LNCAP (cell line): ENCODE measurements at regions not wholly inside any gene's neighbourhood (a gene's known extent, or its start where the extent isn't known, plus 50 kb on each side); places are given as distances from the start of the nearest gene placed in this dataset.

Experiments
- CTCF ChIP-seq: fragments of 450-650 bp; IDR thresholded peaks from 2 replicates; pipeline ENCODE4 v1.5.1; 2017; ENCODE audit warnings: mild to moderate bottlenecking

GRCh38 chr19:33890569-33890968, 93.9 kb downstream of the KCTD15 start:
- no peak for TF ChIP-seq CTCF

GRCh38 chr19:33891773-33892172, 95.1 kb downstream of the KCTD15 start:
- no peak for TF ChIP-seq CTCF

GRCh38 chr19:33894787-33895186, 98.1 kb downstream of the KCTD15 start:
- TF ChIP-seq CTCF, result no peak

GRCh38 chr19:33895366-33895765, 98.7 kb downstream of the KCTD15 start:
- TF ChIP-seq CTCF, result no peak

- TF ChIP-seq CTCF, result no peak
Observed at GRCh38 chr19:33898062-33898677, 101.5 kb downstream of the KCTD15 start.

- TF ChIP-seq CTCF, result no peak
Observed at GRCh38 chr19:33900817-33901216, 104.1 kb downstream of the KCTD15 start.

- no peak for TF ChIP-seq CTCF
Observed at GRCh38 chr19:33902395-33902794, 105.7 kb downstream of the KCTD15 start.

- TF ChIP-seq CTCF, result no peak
Observed at GRCh38 chr19:33902802-33903488, 106.3 kb downstream of the KCTD15 start.
